ENCODE measurements at regions not wholly inside any gene's neighbourhood (a gene's known extent, or its start where the extent isn't known, plus 50 kb on each side); places are given as distances from the start of the nearest gene placed in this dataset.

- TF ChIP-seq CTCF (IDR thresholded peaks at IDR 0.05; ENCODE audit: poor library complexity) (no peak), EZH2 (IDR thresholded peaks at IDR 0.05; ENCODE audit: borderline replicate concordance) (no peak), EZH2phosphoT487 (IDR thresholded peaks at IDR 0.05; ENCODE audit: low read depth, severe bottlenecking, unreplicated experiment) (no peak)
These were observed 121.5 kb downstream of the WSCD1 start for GRCh38 chr17:6191405-6192324.
